ENCODE measurements at regions not wholly inside any gene's neighbourhood (a gene's known extent, or its start where the extent isn't known, plus 50 kb on each side); places are given as distances from the start of the nearest gene placed in this dataset.

- no peak overlapping the region for H3K4me2 ChIP-seq (ENCODE audit: low read depth, low read length)
- in situ Hi-C loops (cut with HindIII; ENCODE audit: extremely low pct_ligation_motif_present, low pct_unique_long_range_greater_than_20kb): no loop called here
- CTCF ChIA-PET (ENCODE audit: low intra/inter-chr PET ratio, low total read pairs): interaction anchor here (1.5 to 1.6 kb wide), 2 partner anchors 185 to 250 kb away, joined by 4 to 7 read pairs; no protein-coding TSS in a partner anchor
These were observed 122.0 kb downstream of the TWIST2 start for GRCh38 chr2:238969857-238970256.

GRCh38 chr2:238970553-238971081 is 122.7 kb downstream of the TWIST2 start:
- FAIRE-seq: peak; percentile 94
- H2AFZ ChIP-seq (ENCODE audit: low read length): no peak overlapping the region
- intact Hi-C loops (cut with micrococcal nuclease; ENCODE audit: unreplicated experiment) (no loop called here), in situ Hi-C loops (cut with HindIII; ENCODE audit: extremely low pct_ligation_motif_present, low pct_unique_long_range_greater_than_20kb) (no loop called here)
- no peak overlapping the region for H3K4me3 ChIP-seq (replicated peaks in 1 of 3; ENCODE audit: insufficient read depth in 1 of 3, low read depth in 2 of 3, low read length in 3 of 3)
- ChIA-PET POLR2A (no interaction called here), CTCF (ENCODE audit: low intra/inter-chr PET ratio, low total read pairs) (interaction anchor here (1.5 to 1.6 kb wide), 2 partner anchors 185 to 251 kb away, joined by 4 to 7 read pairs; no protein-coding TSS in a partner anchor)
- H3K79me2 ChIP-seq (ENCODE audit: insufficient read depth, low read length): no peaks in the 10 kb centered on the region
- H3K9me3 ChIP-seq (ENCODE audit: low read length): no peaks in the 10 kb centered on the region
- no TSS peak for BruUV-seq (replicated peaks)
- no peak overlapping the region for H3K27ac ChIP-seq (ENCODE audit: extremely low read length, insufficient read depth, low read length)
- H3K4me1 ChIP-seq (ENCODE audit: insufficient read depth, low read length): no peaks in the 10 kb centered on the region
- no peaks in the 10 kb centered on the region; the same call in 1 of the 2 replicates for H4K20me1 ChIP-seq (ENCODE audit: insufficient read depth, low read length)
- 14% methylated on average over 8 of the region's 9 CpGs for WGBS (ENCODE audit: low lambda C conversion rate)
- H3K9ac ChIP-seq (ENCODE audit: insufficient read depth, low read depth, low read length): no peak overlapping the region
- ATAC-seq: peak; percentile 92
- H3K4me2 ChIP-seq (ENCODE audit: low read depth, low read length): no peak overlapping the region
- peak; percentile 58 for DNase-seq (ENCODE audit: low spot score)
- H3K36me3 ChIP-seq (replicated peaks in 1 of 2; ENCODE audit: control insufficient read depth in 1 of 2, insufficient read depth in 2 of 2, low read length in 2 of 2): no peaks in the 10 kb centered on the region
- peaks cover 10 to 52% of the 10 kb centered on the region in 2 experiments; a peak in 3 of 5 replicates for H3K27me3 ChIP-seq (ENCODE audit: control insufficient read depth in 1 of 2, insufficient read depth in 2 of 2, low read length in 2 of 2)
- TF ChIP-seq KLF6 (CRISPR knock-in tag; IDR thresholded peaks at IDR 0.05): no peak
- 0 out of 2 replicates have a peak, but pooled peaks have one; percentile 50 for TF ChIP-seq ZBTB49 (CRISPR knock-in tag; IDR thresholded peaks at IDR 0.05; ENCODE audit: borderline replicate concordance)
- no peak for TF ChIP-seq ZNF7 (CRISPR knock-in tag; IDR thresholded peaks at IDR 0.05)
- peak; percentile 95 for TF ChIP-seq XRCC5 (optimal IDR thresholded peaks at IDR 0.05; ENCODE audit: low read length)
- TF ChIP-seq POLR2G (IDR thresholded peaks at IDR 0.05; ENCODE audit: low read depth, low read length): no peak
- TF ChIP-seq POGK (CRISPR knock-in tag; conservative IDR thresholded peaks at IDR 0.05): no peak
- TF ChIP-seq HBP1 (CRISPR knock-in tag; IDR thresholded peaks at IDR 0.05; ENCODE audit: low read depth): no peak
- TF ChIP-seq TCF7L2 (IDR thresholded peaks at IDR 0.05; ENCODE audit: low read depth, low read length): no peak
- TF ChIP-seq SYNCRIP (IDR thresholded peaks at IDR 0.05; ENCODE audit: insufficient read depth, low read depth, low read length): no peak
- TF ChIP-seq ZNF784 (CRISPR knock-in tag; IDR thresholded peaks at IDR 0.05; ENCODE audit: borderline replicate concordance): no peak

More at GRCh38 chr2:238969857-238970256, 122.0 kb downstream of the TWIST2 start:
- Histone ChIP-seq H3K4me3 (replicated peaks in 1 of 3; ENCODE audit: insufficient read depth in 1 of 3, low read depth in 2 of 3, low read length in 3 of 3) (no peak overlapping the region), H3K9ac (ENCODE audit: insufficient read depth, low read depth, low read length) (no peak overlapping the region), H3K4me1 (ENCODE audit: insufficient read depth, low read length) (no peaks in the 10 kb centered on the region), H3K27me3 (ENCODE audit: control insufficient read depth in 1 of 2, insufficient read depth in 2 of 2, low read length in 2 of 2) (peaks cover 13 to 56% of the 10 kb centered on the region in 2 experiments; a peak in 3 of 5 replicates), H4K20me1 (ENCODE audit: insufficient read depth, low read length) (no peaks in the 10 kb centered on the region; the same call in 1 of the 2 replicates), H3K79me2 (ENCODE audit: insufficient read depth, low read length) (no peaks in the 10 kb centered on the region), H3K9me3 (ENCODE audit: low read length) (no peaks in the 10 kb centered on the region), H3K36me3 (replicated peaks in 1 of 2; ENCODE audit: control insufficient read depth in 1 of 2, insufficient read depth in 2 of 2, low read length in 2 of 2) (no peaks in the 10 kb centered on the region), H2AFZ (ENCODE audit: low read length) (no peak overlapping the region), H3K27ac (ENCODE audit: extremely low read length, insufficient read depth, low read length) (no peak overlapping the region)
- no peak for DNase-seq (ENCODE audit: low spot score)
- no peak for TF ChIP-seq CREBL2 (CRISPR knock-in tag; IDR thresholded peaks at IDR 0.05; ENCODE audit: borderline replicate concordance)
- no peak for ATAC-seq
- POLR2A ChIA-PET: no interaction called here
- WGBS (ENCODE audit: low lambda C conversion rate): 16% methylated on average over 4 of the region's 4 CpGs
- intact Hi-C loops (cut with micrococcal nuclease; ENCODE audit: unreplicated experiment): no loop called here
- no TSS peak for BruUV-seq (replicated peaks)
- no peak for FAIRE-seq
